WTC11 (cell line): ENCODE measurements at regions not wholly inside any gene's neighbourhood (a gene's known extent, or its start where the extent isn't known, plus 50 kb on each side); places are given as distances from the start of the nearest gene placed in this dataset.

Experiments
- ATAC-seq: fragments of 200-7000 bp; cut with Tn5 transposase; 2 replicates; pipeline ENCODE4 v1.10.0; 2021; ENCODE audit warnings: mild to moderate bottlenecking, moderate library complexity
- CTCF ChIA-PET: fragments of 300-600 bp; sonication (Branson Sonifier 250); formaldehyde crosslinking; loops from one replicate; lab custom pipeline; 2021; ENCODE audit warnings: antibody characterized with exemption; lab: Charles Lee
- POLR2A ChIA-PET: fragments of 350-600 bp; sonication (Branson Sonifier 250); formaldehyde crosslinking; loops from one replicate; lab custom pipeline; 2021; ENCODE audit warnings: antibody characterized with exemption; lab: Charles Lee
- DNase-seq: peaks from one replicate; pipeline ENCODE4 v3.0.0; 2021; ENCODE audit warnings: low spot score
- H3K27ac Mint-ChIP-seq: 2 replicates; pipeline ENCODE4 v1.8.0; 2021; ENCODE audit warnings: mixed read lengths
- H3K27me3 Mint-ChIP-seq: 2 replicates; pipeline ENCODE4 v1.8.0; 2021; ENCODE audit warnings: low read depth, mild to moderate bottlenecking, moderate library complexity, mixed read lengths
- H3K36me3 Mint-ChIP-seq: 2 replicates; pipeline ENCODE4 v1.8.0; 2021; ENCODE audit warnings: mixed read lengths
- H3K4me1 Mint-ChIP-seq: 2 replicates; pipeline ENCODE4 v1.8.0; 2022; ENCODE audit warnings: mixed read lengths
- H3K4me3 Mint-ChIP-seq: 2 replicates; pipeline ENCODE4 v1.8.0; 2021; ENCODE audit warnings: mild to moderate bottlenecking, moderate library complexity, mixed read lengths
- H3K9me3 Mint-ChIP-seq: 2 replicates; pipeline ENCODE4 v1.8.0; 2021; ENCODE audit warnings: mixed read lengths
- CTCF ChIP-seq: fragments of 200-600 bp; IDR thresholded peaks from 2 replicates; pipeline ENCODE4 v1.8.0; 2022; ENCODE audit warnings: antibody characterized with exemption
- ESRRA ChIP-seq: sonication (generic); formaldehyde crosslinking; IDR thresholded peaks from 2 replicates; pipeline ENCODE4 v1.8.1; 2022; ENCODE audit warnings: mild to moderate bottlenecking, missing genetic modification reagents, borderline replicate concordance
- FOXK1 ChIP-seq: sonication (generic); formaldehyde crosslinking; IDR thresholded peaks from 2 replicates; pipeline ENCODE4 v1.8.0; 2022; ENCODE audit warnings: mild to moderate bottlenecking, moderate library complexity, missing genetic modification reagents
- HMGA2 ChIP-seq: fragments of 250-450 bp; sonication (Bioruptor Pico); IDR thresholded peaks from 2 replicates; pipeline ENCODE4 v1.4.0; 2021; ENCODE audit warnings: mild to moderate bottlenecking, moderate library complexity
- JAZF1 ChIP-seq: fragments of 250-450 bp; sonication (Bioruptor Pico); IDR thresholded peaks from 2 replicates; pipeline ENCODE4 v1.9.0; 2021; ENCODE audit warnings: moderate library complexity, mild to moderate bottlenecking, inconsistent platforms
- JUN ChIP-seq: sonication (generic); formaldehyde crosslinking; IDR thresholded peaks from 2 replicates; pipeline ENCODE4 v1.8.0; 2023; ENCODE audit warnings: mild to moderate bottlenecking, missing genetic modification reagents
- NFATC4 ChIP-seq: fragments of 250-450 bp; sonication (Bioruptor Pico); IDR thresholded peaks from 2 replicates; pipeline ENCODE4 v1.9.0; 2021; ENCODE audit warnings: mild to moderate bottlenecking
- NFYB ChIP-seq: sonication (generic); formaldehyde crosslinking; conservative IDR thresholded peaks from 2 replicates; pipeline ENCODE4 v1.8.0; 2022; ENCODE audit warnings: low read depth, missing genetic modification reagents
- NR1H2 ChIP-seq: sonication (generic); formaldehyde crosslinking; IDR thresholded peaks from 2 replicates; pipeline ENCODE4 v1.9.0; 2021; ENCODE audit warnings: mild to moderate bottlenecking, moderate library complexity, missing genetic modification reagents
- PREB ChIP-seq: sonication (generic); formaldehyde crosslinking; IDR thresholded peaks from 2 replicates; pipeline ENCODE4 v1.8.1; 2022; ENCODE audit warnings: mild to moderate bottlenecking, missing genetic modification reagents, moderate library complexity, borderline replicate concordance
- RELA ChIP-seq: sonication (generic); formaldehyde crosslinking; IDR thresholded peaks from 2 replicates; pipeline ENCODE4 v1.8.1; 2022; ENCODE audit warnings: missing genetic modification reagents, mild to moderate bottlenecking, borderline replicate concordance
- RORB ChIP-seq: fragments of 250-450 bp; sonication (Bioruptor Pico); IDR thresholded peaks from 2 replicates; pipeline ENCODE4 v1.9.0; 2021; ENCODE audit warnings: mild to moderate bottlenecking
- ZBTB21 ChIP-seq: sonication (generic); formaldehyde crosslinking; IDR thresholded peaks from 2 replicates; pipeline ENCODE4 v1.8.1; 2023; ENCODE audit warnings: mild to moderate bottlenecking, missing genetic modification reagents, borderline replicate concordance
- ZSCAN18 ChIP-seq: fragments of 250-450 bp; sonication (Bioruptor Pico); IDR thresholded peaks from 2 replicates; pipeline ENCODE4 v2.1.2; 2022; ENCODE audit warnings: mild to moderate bottlenecking, moderate library complexity
- TF ChIP-seq, protein P1 (sequence below): sonication (generic); formaldehyde crosslinking; IDR thresholded peaks from 2 replicates; pipeline ENCODE4 v1.8.0; 2023; ENCODE audit warnings: mild to moderate bottlenecking, missing genetic modification reagents
- TF ChIP-seq, protein P2 (sequence below): sonication (generic); formaldehyde crosslinking; IDR thresholded peaks from 2 replicates; pipeline ENCODE4 v1.8.1; 2022; ENCODE audit warnings: low read depth, mild to moderate bottlenecking, moderate library complexity, missing genetic modification reagents, borderline replicate concordance
- TF ChIP-seq, protein P3 (sequence below): sonication (generic); formaldehyde crosslinking; conservative IDR thresholded peaks from 2 replicates; pipeline ENCODE4 v1.8.1; 2022; ENCODE audit warnings: mild to moderate bottlenecking, missing genetic modification reagents
- TF ChIP-seq, protein P4 (sequence below): sonication (generic); formaldehyde crosslinking; IDR thresholded peaks from 2 replicates; pipeline ENCODE4 v1.8.1; 2022; ENCODE audit warnings: mild to moderate bottlenecking, moderate library complexity, missing genetic modification reagents

DNA sequence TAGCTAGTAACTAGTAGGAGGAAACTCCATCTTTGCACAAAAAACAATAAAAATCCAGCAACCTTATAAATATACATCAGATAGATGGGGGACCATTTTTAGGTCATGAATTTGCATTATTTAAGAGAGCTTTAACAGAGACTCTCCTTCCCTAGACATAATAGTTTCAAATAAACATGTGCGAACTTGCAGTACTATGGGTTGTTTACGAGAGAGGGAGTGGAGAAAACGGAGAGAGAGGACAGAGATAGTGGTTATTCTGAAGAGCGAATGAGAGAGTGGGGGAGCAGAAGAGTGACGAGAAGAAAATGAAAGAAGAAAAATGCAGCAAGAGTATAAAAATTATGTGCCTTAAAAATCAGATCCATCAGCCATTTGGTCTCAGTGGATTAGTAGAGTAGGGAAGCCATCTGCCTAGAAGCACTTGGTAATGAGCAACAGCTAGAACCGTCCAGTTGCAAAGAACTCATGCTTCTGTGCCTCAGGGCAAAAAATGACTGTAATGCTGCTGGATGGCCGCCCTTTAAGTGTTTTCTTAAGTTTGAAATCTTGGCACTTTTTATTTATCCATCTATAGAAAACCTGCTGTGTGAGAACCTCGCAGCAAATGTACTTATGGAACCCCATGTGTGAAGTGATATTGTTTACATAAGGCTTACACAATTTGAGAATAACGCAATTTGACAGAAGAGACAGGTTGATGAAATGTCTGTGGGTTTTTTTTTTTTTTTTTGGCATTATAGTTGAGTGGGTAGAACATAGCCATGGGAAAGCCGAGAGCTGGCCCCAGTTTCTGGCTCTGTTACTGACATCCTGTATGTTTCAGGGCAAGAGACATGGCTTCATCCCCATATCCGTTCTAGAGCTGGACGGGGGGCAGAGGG, 95.6 kb upstream of the ZNF608 start:
- Mint-ChIP-seq H3K36me3 (peaks cover 5% of the 10 kb centered on the region), H3K4me1 (no peaks in the 10 kb centered on the region; the same call in 1 of the 2 replicates), H3K27me3 (no peaks in the 10 kb centered on the region), H3K4me3 (no peak overlapping the region)
- ChIA-PET POLR2A (no interaction called here), CTCF (no interaction called here)
- TF ChIP-seq, protein P1, sequence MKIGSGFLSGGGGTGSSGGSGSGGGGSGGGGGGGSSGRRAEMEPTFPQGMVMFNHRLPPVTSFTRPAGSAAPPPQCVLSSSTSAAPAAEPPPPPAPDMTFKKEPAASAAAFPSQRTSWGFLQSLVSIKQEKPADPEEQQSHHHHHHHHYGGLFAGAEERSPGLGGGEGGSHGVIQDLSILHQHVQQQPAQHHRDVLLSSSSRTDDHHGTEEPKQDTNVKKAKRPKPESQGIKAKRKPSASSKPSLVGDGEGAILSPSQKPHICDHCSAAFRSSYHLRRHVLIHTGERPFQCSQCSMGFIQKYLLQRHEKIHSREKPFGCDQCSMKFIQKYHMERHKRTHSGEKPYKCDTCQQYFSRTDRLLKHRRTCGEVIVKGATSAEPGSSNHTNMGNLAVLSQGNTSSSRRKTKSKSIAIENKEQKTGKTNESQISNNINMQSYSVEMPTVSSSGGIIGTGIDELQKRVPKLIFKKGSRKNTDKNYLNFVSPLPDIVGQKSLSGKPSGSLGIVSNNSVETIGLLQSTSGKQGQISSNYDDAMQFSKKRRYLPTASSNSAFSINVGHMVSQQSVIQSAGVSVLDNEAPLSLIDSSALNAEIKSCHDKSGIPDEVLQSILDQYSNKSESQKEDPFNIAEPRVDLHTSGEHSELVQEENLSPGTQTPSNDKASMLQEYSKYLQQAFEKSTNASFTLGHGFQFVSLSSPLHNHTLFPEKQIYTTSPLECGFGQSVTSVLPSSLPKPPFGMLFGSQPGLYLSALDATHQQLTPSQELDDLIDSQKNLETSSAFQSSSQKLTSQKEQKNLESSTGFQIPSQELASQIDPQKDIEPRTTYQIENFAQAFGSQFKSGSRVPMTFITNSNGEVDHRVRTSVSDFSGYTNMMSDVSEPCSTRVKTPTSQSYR: no peak
- TF ChIP-seq, protein P2, sequence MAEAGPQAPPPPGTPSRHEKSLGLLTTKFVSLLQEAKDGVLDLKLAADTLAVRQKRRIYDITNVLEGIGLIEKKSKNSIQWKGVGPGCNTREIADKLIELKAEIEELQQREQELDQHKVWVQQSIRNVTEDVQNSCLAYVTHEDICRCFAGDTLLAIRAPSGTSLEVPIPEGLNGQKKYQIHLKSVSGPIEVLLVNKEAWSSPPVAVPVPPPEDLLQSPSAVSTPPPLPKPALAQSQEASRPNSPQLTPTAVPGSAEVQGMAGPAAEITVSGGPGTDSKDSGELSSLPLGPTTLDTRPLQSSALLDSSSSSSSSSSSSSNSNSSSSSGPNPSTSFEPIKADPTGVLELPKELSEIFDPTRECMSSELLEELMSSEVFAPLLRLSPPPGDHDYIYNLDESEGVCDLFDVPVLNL (CRISPR knock-in tag): no peak
- TF ChIP-seq RELA (CRISPR knock-in tag) (no peak), NFATC4 (CRISPR knock-in tag) (no peak), JAZF1 (CRISPR knock-in tag) (no peak), RORB (CRISPR knock-in tag) (no peak), HMGA2 (CRISPR knock-in tag) (no peak), ZSCAN18 (CRISPR knock-in tag) (no peak), ZBTB21 (CRISPR knock-in tag) (no peak)
- TF ChIP-seq, protein P3, sequence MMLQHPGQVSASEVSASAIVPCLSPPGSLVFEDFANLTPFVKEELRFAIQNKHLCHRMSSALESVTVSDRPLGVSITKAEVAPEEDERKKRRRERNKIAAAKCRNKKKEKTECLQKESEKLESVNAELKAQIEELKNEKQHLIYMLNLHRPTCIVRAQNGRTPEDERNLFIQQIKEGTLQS (CRISPR knock-in tag): no peak
- TF ChIP-seq, protein P4, sequence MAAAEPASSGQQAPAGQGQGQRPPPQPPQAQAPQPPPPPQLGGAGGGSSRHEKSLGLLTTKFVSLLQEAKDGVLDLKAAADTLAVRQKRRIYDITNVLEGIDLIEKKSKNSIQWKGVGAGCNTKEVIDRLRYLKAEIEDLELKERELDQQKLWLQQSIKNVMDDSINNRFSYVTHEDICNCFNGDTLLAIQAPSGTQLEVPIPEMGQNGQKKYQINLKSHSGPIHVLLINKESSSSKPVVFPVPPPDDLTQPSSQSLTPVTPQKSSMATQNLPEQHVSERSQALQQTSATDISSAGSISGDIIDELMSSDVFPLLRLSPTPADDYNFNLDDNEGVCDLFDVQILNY (CRISPR knock-in tag): no peak
- TF ChIP-seq, all 79 proteins: peak for 0
- DNase-seq (no peak), ATAC-seq (no peak)
- Mint-ChIP-seq H3K27ac (no peak overlapping the region), H3K9me3 (peaks cover 4% of the 10 kb centered on the region)

- Mint-ChIP-seq H3K4me1 (no peaks in the 10 kb centered on the region; the same call in 1 of the 2 replicates), H3K9me3 (peaks cover 3% of the 10 kb centered on the region; the same call in 1 of the 2 replicates), H3K27ac (no peak overlapping the region), H3K36me3 (no peaks in the 10 kb centered on the region; the same call in 1 of the 2 replicates), H3K4me3 (no peak overlapping the region), H3K27me3 (no peaks in the 10 kb centered on the region)
- TF ChIP-seq ESRRA (CRISPR knock-in tag): no peak
- no peak for TF ChIP-seq NFYB (CRISPR knock-in tag)
- TF ChIP-seq CTCF: no peak
- no peak for TF ChIP-seq NR1H2 (CRISPR knock-in tag)
- no peak for TF ChIP-seq PREB
- no peak for TF ChIP-seq FOXK1
- no peak for TF ChIP-seq JUN (CRISPR knock-in tag)
- ChIA-PET CTCF (no interaction called here), POLR2A (no interaction called here)
- DNase-seq (no peak), ATAC-seq (no peak)
These were observed 96.5 kb upstream of the ZNF608 start for GRCh38 chr5:124842725-124843595.
